T-helper 17 cell (primary cell): ENCODE measurements at regions not wholly inside any gene's neighbourhood (a gene's known extent, or its start where the extent isn't known, plus 50 kb on each side); places are given as distances from the start of the nearest gene placed in this dataset.

Experiments used
- ATAC-seq: fragments of 150-1000 bp; cut with Tn5 transposase; 2 replicates; pipeline ENCODE4 v1.10.0; 2021; ENCODE audit warnings: mild to moderate bottlenecking, moderate library complexity
- DNase-seq, 3 donors: peaks; one replicate each; pipeline versions ENCODE4 v3.0.0 to v3.0.0-alpha.2; 2020 to 2021
- H3K9me3 ChIP-seq: one replicate; pipeline ENCODE4 v1.7.0; 2013; ENCODE audit warnings: low read length, mild to moderate bottlenecking; ENCODE audit not compliant: control insufficient read depth, poor library complexity, severe bottlenecking
- H3K27ac Mint-ChIP-seq: one replicate; pipeline ENCODE4 v1.8.0; 2022; ENCODE audit warnings: mild to moderate bottlenecking, moderate library complexity, mixed read lengths
- H3K27me3 Mint-ChIP-seq: one replicate; pipeline ENCODE4 v1.8.0; 2022; ENCODE audit warnings: mixed read lengths
- H3K36me3 Mint-ChIP-seq: one replicate; pipeline ENCODE4 v1.8.0; 2022; ENCODE audit warnings: low read depth, mixed read lengths
- H3K4me1 Mint-ChIP-seq: one replicate; pipeline ENCODE4 v1.8.0; 2022; ENCODE audit warnings: mild to moderate bottlenecking, mixed read lengths
- H3K4me3 Mint-ChIP-seq: one replicate; pipeline ENCODE4 v1.8.0; 2022; ENCODE audit warnings: mild to moderate bottlenecking, moderate library complexity, mixed read lengths

DNA sequence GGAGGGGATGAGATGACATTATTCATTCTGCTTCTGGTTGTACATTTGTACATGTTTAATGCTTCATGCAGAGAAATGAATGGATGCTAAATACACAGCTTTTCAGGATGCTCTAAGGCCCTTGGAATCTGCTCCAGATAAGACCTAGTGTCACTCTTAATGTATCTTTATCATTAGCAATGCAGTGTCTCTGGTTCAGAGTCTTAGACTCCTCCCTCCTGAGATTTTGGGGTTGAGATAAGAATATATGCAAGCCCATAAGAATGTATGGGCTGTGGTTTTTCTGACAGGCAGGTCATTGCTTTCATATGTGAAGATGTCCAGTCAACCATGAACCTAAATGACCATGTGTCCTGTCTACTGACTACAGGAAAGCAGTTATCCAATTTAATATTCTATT is 415.5 kb downstream of the RPS6KC1 start:
- H3K4me3 Mint-ChIP-seq = no peak overlapping the region
- DNase-seq (no peak), ATAC-seq (no peak)
- peaks cover 9% of the 10 kb centered on the region for H3K27me3 Mint-ChIP-seq
- H3K36me3 Mint-ChIP-seq = no peaks in the 10 kb centered on the region
- no peak overlapping the region for H3K27ac Mint-ChIP-seq
- H3K9me3 ChIP-seq = no peaks in the 10 kb centered on the region
- no peaks in the 10 kb centered on the region for H3K4me1 Mint-ChIP-seq

DNA sequence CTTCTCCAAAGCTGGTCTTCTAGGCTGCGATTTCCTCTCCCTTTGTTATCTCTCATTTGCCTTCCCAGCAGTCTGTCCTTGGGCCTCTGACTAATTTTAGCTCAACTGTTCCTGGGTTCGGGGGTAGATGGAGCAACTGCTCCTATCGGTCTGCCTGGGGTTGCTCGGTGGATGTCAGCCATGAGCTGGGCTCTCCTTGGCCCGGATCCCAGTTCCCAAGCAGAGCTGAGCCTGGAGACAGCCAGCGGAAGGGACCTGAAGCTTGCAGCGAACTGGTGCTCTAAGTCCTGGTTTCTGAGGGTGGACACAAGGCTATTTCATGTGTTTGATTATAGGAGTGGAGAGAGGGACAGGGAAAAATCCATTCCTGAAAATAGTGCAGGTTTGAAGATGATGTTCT is 423.0 kb downstream of the RPS6KC1 start:
- H3K4me3 Mint-ChIP-seq = no peak overlapping the region
- H3K36me3 Mint-ChIP-seq = no peaks in the 10 kb centered on the region
- no peaks in the 10 kb centered on the region for H3K9me3 ChIP-seq
- no peak overlapping the region for H3K27ac Mint-ChIP-seq
- DNase-seq (no peak), ATAC-seq (no peak)
- H3K4me1 Mint-ChIP-seq = no peaks in the 10 kb centered on the region
- H3K27me3 Mint-ChIP-seq = peaks cover 5% of the 10 kb centered on the region

DNA sequence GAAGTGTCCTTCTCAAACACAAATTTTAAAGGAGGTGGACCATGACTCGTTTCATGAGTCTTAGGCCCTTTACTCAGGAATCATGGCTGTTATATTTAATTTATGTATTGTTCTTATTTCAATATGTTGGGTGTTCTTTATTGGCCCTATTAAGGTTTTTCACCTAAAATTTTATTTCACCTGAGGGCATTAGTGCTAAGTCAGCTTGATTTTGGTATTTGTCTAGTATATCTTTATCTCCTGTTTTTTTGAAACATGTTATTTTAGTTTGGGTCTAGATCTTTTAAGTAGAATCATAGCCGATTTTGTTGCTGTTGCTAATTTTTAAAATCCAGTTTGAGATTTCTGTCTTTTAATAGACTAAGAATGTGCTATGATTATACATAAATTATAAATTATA is 430.4 kb downstream of the RPS6KC1 start:
- H3K36me3 Mint-ChIP-seq = no peaks in the 10 kb centered on the region
- H3K27me3 Mint-ChIP-seq = peaks cover 10% of the 10 kb centered on the region
- no peak overlapping the region for H3K27ac Mint-ChIP-seq
- ATAC-seq (no peak), DNase-seq (no peak)
- no peaks in the 10 kb centered on the region for H3K9me3 ChIP-seq
- H3K4me3 Mint-ChIP-seq = no peak overlapping the region
- H3K4me1 Mint-ChIP-seq = no peaks in the 10 kb centered on the region

DNA sequence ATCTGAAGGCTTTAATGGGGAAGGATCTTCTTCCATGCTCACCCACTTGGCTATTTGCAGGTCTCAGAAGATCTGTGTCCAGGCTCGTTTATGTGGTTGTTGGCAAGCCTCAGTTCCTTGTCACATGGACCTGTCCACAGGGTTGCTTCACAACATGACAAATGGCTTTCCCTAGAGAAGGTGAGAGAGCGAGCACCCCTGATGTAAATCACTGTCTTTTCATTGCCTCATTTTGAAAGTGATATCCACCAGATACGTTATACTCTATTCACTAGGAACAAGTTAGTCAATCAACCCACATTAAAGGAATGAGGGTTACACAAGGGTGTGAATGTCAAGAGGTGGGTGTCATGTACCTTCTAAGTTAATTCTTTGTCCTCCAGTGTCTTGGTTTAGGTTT is 433.3 kb downstream of the RPS6KC1 start:
- DNase-seq = no peak
- ATAC-seq = no peak
- peaks cover 10% of the 10 kb centered on the region for H3K27me3 Mint-ChIP-seq
- no peaks in the 10 kb centered on the region for H3K9me3 ChIP-seq
- no peak overlapping the region for H3K4me3 Mint-ChIP-seq
- no peaks in the 10 kb centered on the region for H3K36me3 Mint-ChIP-seq
- no peaks in the 10 kb centered on the region for H3K4me1 Mint-ChIP-seq
- no peak overlapping the region for H3K27ac Mint-ChIP-seq

DNA sequence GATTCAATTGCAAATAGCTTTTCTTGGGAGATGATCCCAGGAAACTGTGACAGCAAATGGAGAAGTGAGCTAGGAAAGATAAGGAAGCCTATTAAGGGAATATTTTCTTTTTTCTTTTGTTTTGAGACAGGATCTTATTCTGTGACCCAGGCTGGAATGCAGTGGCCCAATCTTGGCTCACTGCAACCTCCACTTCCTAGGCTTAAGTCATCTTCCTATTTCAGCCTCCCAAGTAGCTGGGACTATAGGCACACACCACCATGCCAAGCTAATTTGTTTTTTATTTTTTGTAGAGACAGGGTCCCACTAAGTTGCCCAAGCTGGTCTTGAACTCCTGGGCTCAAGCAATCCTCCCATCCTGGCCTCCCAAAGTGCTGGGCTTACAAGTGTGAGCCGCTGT is 433.7 kb downstream of the RPS6KC1 start:
- ATAC-seq = no peak
- no peaks in the 10 kb centered on the region for H3K9me3 ChIP-seq
- H3K27ac Mint-ChIP-seq = no peak overlapping the region

DNA sequence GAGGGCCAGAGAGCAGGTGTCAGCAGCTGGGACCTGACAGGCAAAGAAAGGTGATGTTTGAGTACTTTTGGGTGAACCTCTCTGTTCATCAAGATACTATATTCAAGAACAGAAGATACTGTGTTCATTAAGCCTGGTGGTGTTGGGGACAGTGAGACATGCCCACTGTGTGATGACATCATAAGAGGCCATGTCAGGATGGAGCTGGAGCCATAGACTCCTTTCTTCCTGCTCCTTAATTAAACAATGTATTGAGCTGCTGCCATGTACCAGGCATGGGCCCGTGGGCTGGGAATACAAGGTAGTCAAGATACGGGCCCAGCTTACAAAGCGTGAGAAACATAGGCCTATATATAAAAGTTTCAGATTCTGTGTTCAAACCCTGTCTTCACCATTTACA is 435.4 kb downstream of the RPS6KC1 start:
- H3K27me3 Mint-ChIP-seq = peaks cover 5% of the 10 kb centered on the region
- H3K9me3 ChIP-seq = no peaks in the 10 kb centered on the region
- H3K27ac Mint-ChIP-seq = no peak overlapping the region
- no peak for DNase-seq
- H3K4me1 Mint-ChIP-seq = no peaks in the 10 kb centered on the region
- H3K36me3 Mint-ChIP-seq = no peaks in the 10 kb centered on the region
- H3K4me3 Mint-ChIP-seq = no peak overlapping the region
- no peak for ATAC-seq

More for the DNA sequence above, 433.7 kb downstream of the RPS6KC1 start:
- Mint-ChIP-seq H3K4me3 (no peak overlapping the region), H3K36me3 (no peaks in the 10 kb centered on the region), H3K4me1 (no peaks in the 10 kb centered on the region), H3K27me3 (peaks cover 10% of the 10 kb centered on the region)
- DNase-seq = no peak

DNA sequence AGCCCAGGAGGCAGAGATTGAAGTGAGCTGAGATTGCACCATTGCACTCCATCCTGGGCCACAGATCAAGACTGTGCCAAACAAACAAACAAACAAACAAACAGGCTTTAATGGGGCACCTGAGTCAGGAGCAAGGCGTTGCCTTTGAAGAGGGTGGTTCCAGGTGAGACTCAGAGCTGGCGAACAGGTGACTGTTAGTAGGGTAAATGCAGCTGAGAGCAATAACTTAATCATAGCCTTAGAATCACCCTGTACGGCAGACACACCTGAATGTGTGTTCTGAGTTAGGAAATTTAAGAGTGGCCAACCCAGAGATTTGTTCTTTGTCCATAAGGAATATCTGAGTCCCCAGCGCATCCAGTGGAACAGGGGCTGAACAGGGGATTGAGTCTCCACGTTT is 440.4 kb downstream of the RPS6KC1 start:
- Mint-ChIP-seq H3K36me3 (no peaks in the 10 kb centered on the region), H3K27ac (no peak overlapping the region), H3K4me3 (no peak overlapping the region), H3K4me1 (no peaks in the 10 kb centered on the region), H3K27me3 (peaks cover 22% of the 10 kb centered on the region)
- ATAC-seq = no peak
- no peaks in the 10 kb centered on the region for H3K9me3 ChIP-seq
- no peak for DNase-seq

DNA sequence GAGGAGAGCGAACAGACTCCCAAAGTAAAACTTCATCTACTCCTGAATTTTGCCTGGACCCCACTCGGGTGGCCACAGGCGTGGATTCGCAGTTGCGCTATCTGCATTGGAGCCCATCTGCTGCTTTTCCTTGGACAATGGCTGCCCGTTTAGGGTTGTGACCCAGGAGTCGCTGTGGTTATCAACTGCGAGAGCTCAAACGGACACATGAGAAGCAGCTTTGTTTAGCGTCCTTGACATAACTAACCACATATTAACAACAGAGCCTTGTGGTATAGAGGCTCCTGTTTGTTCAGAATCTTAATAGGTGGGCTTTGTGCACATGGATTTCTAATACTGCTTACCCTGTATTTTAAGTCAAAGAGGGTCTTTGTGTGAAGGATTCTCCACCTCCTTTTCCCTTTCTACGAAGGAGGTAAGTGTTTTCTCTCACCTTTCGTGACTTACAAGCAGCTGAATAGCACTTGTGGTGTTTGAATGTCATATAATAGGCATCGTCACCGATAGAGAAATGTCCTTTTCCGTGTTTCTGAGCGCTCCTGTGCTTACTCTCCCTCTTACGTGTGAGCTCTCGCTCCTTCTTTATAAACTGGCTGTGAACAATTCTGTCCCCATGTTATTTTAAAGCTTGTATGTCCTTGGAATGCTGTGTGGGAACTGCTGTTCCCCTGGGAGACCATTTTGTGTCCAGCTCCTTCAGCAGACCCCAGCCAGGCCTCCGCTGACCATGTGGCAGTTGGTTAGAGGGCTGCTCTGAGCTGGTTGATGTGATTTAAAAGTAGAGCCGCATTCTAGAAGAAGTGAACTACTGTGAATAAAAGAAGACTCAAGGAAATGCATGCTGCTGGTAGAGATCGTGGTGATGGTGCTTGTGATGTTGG is 441.4 kb downstream of the RPS6KC1 start:
- Mint-ChIP-seq H3K4me3 (no peak overlapping the region), H3K27ac (no peak overlapping the region), H3K36me3 (no peaks in the 10 kb centered on the region), H3K27me3 (peaks cover 22% of the 10 kb centered on the region), H3K4me1 (no peaks in the 10 kb centered on the region)
- no peaks in the 10 kb centered on the region for H3K9me3 ChIP-seq
- no peak for ATAC-seq
- no peak for DNase-seq

DNA sequence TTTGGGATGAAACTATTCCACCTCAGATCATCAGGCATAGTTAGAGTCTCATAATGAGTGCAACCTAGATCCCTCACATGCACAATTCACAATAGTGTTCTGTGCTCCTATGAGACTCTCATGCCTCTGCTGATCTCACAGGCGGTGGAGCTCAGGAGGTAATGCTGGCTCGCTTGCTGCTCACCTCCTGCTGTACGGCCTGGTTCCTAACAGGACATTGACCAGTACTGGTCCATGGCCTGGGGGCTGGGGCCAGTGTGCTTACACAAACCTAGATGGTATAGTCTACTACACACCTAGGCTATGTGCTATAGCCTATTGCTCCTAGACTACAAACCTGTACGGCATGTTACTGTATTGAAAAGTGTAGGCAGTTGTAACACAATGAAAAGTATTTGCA is 448.4 kb downstream of the RPS6KC1 start:
- DNase-seq = no peak
- ATAC-seq = no peak
- H3K27me3 Mint-ChIP-seq = peaks cover 6% of the 10 kb centered on the region
- H3K4me1 Mint-ChIP-seq = peaks cover 2% of the 10 kb centered on the region
- H3K4me3 Mint-ChIP-seq = no peak overlapping the region
- H3K27ac Mint-ChIP-seq = no peak overlapping the region
- no peaks in the 10 kb centered on the region for H3K9me3 ChIP-seq
- H3K36me3 Mint-ChIP-seq = no peaks in the 10 kb centered on the region

DNA sequence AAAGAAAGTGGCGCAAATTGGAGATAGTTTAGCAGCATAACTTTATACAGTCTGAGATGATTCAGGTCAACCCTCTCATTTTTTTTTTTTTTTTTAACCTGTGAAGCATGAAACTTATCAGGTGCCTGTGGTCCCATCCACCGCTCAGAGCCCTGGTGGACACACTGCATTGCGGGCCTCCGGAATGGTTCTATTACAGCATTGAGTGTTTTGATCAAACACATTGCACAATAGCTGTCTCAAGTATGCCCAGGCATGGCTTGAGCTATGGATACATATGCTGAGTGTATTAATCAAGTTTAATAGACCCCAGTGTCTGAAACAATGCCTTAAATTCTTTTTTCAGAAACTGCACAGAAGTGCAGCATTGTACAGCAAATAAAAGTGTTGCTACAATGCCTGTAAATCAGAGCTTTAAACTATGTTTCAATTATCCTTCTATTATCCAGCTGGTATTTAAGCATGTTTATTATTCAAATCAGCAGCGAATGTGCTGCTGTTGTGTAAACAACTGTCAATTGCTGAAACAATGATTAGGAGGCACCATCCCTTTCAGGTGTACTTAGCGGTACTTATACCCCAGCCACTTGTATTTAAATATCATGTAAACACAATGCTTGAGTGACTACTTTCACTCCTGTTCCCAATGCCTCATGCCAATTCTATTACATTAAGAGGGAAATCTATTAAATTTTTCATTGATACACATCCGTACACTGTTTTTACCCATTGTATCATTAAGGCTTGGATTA is 456.6 kb downstream of the RPS6KC1 start:
- H3K4me1 Mint-ChIP-seq = peaks cover 2% of the 10 kb centered on the region
- no peak for DNase-seq
- H3K36me3 Mint-ChIP-seq = no peaks in the 10 kb centered on the region
- no peak for ATAC-seq
- H3K27me3 Mint-ChIP-seq = peaks cover under 1% of the 10 kb centered on the region
- no peak overlapping the region for H3K4me3 Mint-ChIP-seq
- H3K27ac Mint-ChIP-seq = no peak overlapping the region
- no peaks in the 10 kb centered on the region for H3K9me3 ChIP-seq

DNA sequence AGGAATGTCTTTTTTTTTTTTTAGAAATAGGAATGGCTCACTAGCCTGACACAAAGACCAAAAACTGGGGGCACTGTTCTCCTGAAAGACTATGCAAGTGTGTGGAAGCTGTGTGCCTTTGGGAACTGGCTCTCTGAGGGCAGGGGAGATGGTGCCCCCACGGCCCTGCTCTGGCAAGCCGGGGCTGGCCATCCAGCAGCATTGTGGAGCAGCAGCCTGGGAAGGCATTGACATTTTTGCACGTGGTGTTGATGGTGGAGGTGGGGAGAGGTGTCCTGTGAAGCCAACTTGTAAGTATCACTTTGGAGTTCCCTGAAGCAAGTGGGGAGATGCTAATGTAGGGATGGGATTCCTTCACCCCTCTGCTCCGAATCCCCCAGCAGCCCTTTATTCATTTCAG is 460.1 kb downstream of the RPS6KC1 start:
- H3K27me3 Mint-ChIP-seq = peaks cover 6% of the 10 kb centered on the region

DNA sequence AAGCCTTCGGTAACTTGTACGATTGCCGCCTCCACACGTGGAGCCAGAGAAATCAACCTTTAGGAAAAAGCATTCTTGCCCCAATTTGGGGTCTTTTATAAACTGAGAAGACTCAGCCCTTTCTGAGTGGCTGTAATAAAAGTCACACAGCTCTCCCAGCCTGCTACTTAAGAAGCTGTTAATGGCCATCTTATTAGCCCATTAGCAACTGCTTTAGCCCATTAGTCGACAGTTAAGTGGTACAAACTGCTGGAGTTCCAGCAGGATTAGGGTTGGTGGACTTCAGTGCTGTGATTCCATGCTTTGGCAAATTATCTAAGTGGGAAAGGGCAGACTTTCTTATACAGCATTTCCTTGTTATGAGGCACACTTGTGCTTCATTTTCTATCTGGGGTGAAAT is 461.3 kb downstream of the RPS6KC1 start:
- H3K27ac Mint-ChIP-seq = no peak overlapping the region
- no peak for ATAC-seq
- no peaks in the 10 kb centered on the region for H3K36me3 Mint-ChIP-seq
- peaks cover 6% of the 10 kb centered on the region for H3K27me3 Mint-ChIP-seq
- no peak for DNase-seq
- no peak overlapping the region for H3K4me3 Mint-ChIP-seq
- no peaks in the 10 kb centered on the region for H3K9me3 ChIP-seq
- no peaks in the 10 kb centered on the region for H3K4me1 Mint-ChIP-seq

More for the DNA sequence above, 460.1 kb downstream of the RPS6KC1 start:
- H3K36me3 Mint-ChIP-seq = no peaks in the 10 kb centered on the region
- H3K27ac Mint-ChIP-seq = no peak overlapping the region
- ATAC-seq (no peak), DNase-seq (no peak)
- no peaks in the 10 kb centered on the region for H3K9me3 ChIP-seq
- H3K4me3 Mint-ChIP-seq = no peak overlapping the region
- no peaks in the 10 kb centered on the region for H3K4me1 Mint-ChIP-seq

DNA sequence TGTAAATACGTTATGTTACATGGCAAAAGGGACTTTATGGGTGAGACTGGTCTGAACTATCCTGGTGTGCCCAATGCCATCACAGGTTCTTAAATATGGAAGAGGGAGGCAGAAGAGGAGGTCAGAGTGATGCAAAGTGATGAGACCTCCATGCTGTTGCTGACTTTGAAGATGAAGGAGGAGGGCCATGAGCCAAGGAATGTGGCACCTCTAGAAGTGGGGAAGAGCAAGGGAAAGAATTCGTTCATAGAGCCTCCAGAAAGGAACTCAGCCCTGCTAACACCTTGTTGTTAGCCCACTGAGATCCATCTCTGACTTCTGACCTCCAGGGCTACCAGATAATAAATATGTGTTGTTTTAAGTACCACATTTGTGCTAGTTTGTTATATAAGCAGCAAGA is 462.0 kb downstream of the RPS6KC1 start:
- Mint-ChIP-seq H3K4me3 (no peak overlapping the region), H3K27me3 (peaks cover 6% of the 10 kb centered on the region), H3K36me3 (no peaks in the 10 kb centered on the region), H3K27ac (no peak overlapping the region), H3K4me1 (no peaks in the 10 kb centered on the region)
- no peak for ATAC-seq
- H3K9me3 ChIP-seq = no peaks in the 10 kb centered on the region
- DNase-seq = no peak
